Panc1 (cell line): ENCODE measurements at regions not wholly inside any gene's neighbourhood (a gene's known extent, or its start where the extent isn't known, plus 50 kb on each side); places are given as distances from the start of the nearest gene placed in this dataset.

Experiments used
- ATAC-seq: fragments of 200-7000 bp; cut with Tn5 transposase; 2 replicates; pipeline ENCODE4 v1.9.1; 2020; ENCODE audit warnings: mild to moderate bottlenecking, moderate library complexity
- BruUV-seq: library from RNA; stranded (reverse); fragments of 400-500 nt; replicated peaks from 2 replicates; lab custom pipeline; 2021; lab: Mats Ljungman, UMichigan
- CTCF ChIA-PET: fragments of 300-600 bp; sonication (Branson Sonifier 250); formaldehyde crosslinking; loops from one replicate; lab custom pipeline; 2022; ENCODE audit warnings: antibody characterized with exemption; lab: Charles Lee
- POLR2A ChIA-PET: fragments of 300-600 bp; sonication (Branson Sonifier 250); formaldehyde crosslinking; loops from one replicate; lab custom pipeline; 2022; ENCODE audit warnings: antibody characterized with exemption; lab: Charles Lee
- DNase-seq: peaks from one replicate; pipeline ENCODE4 v3.0.0-alpha.2; 2010; ENCODE audit warnings: low read depth, low spot score
- H3K27ac ChIP-seq: 2 replicates; pipeline ENCODE4 v1.5.1; 2011; ENCODE audit warnings: mild to moderate bottlenecking, low read length, inconsistent platforms
- H3K27me3 ChIP-seq: fragments of 200-500 bp; sonication (Bioruptor generic); 2 replicates; pipeline ENCODE4 v1.6.0; 2014; ENCODE audit warnings: low read length, inconsistent platforms; ENCODE audit not compliant: control insufficient read depth, insufficient read depth
- H3K36me3 ChIP-seq: fragments of 200-500 bp; sonication (Bioruptor generic); 2 replicates; pipeline ENCODE4 v1.5.1; 2014; ENCODE audit warnings: inconsistent platforms, mild to moderate bottlenecking, low read length, moderate library complexity; ENCODE audit not compliant: control insufficient read depth, insufficient read depth
- H3K4me1 ChIP-seq: 2 replicates; pipeline ENCODE4 v1.5.1; 2011; ENCODE audit warnings: inconsistent platforms, mild to moderate bottlenecking, low read length, moderate library complexity; ENCODE audit not compliant: control insufficient read depth, insufficient read depth
- H3K4me3 ChIP-seq, 2 experiments: 2 replicates each; pipeline ENCODE4 v1.5.1; 2011 to 2012; ENCODE audit warnings: low read depth in 2 of 2, low read length in 2 of 2, mild to moderate bottlenecking in 2 of 2, inconsistent platforms in 1 of 2, moderate library complexity in 1 of 2
- H3K9me3 ChIP-seq: fragments of 200-500 bp; sonication (Bioruptor generic); 2 replicates; pipeline ENCODE4 v1.5.1; 2014; ENCODE audit warnings: low read depth, mild to moderate bottlenecking, inconsistent platforms, low read length, moderate library complexity; ENCODE audit not compliant: control insufficient read depth, insufficient read depth
- POLR2AphosphoS5 ChIP-seq: IDR thresholded peaks from 2 replicates; pipeline ENCODE4 v1.6.1; 2012; ENCODE audit warnings: mild to moderate bottlenecking, low read depth, low read length, moderate library complexity
- SIN3A ChIP-seq: IDR thresholded peaks from 2 replicates; pipeline ENCODE4 v1.6.1; 2012; ENCODE audit warnings: low read depth, mild to moderate bottlenecking, low read length, moderate library complexity, borderline replicate concordance; ENCODE audit not compliant: insufficient read depth
- TCF7L2 ChIP-seq: IDR thresholded peaks from 2 replicates; pipeline ENCODE4 v1.6.1; 2011; ENCODE audit warnings: mild to moderate bottlenecking, low read depth, low read length, inconsistent platforms
- in situ Hi-C: cut with HindIII; loops from 2 replicates; pipeline ENCODE4 v1.10.0; 2016; ENCODE audit warnings: low sequenced_read_pairs, low pct_unique_long_range_greater_than_20kb
- intact Hi-C: fragments of 100-400 bp; cut with micrococcal nuclease; formaldehyde crosslinking; loops from one replicate; pipeline ENCODE4 v1.10.0; 2022; ENCODE audit not compliant: unreplicated experiment
- TF ChIP-seq, protein P1 (sequence below): fragments of 450-650 bp; IDR thresholded peaks from 2 replicates; pipeline ENCODE4 v1.5.1; 2017; ENCODE audit warnings: mild to moderate bottlenecking
- TF ChIP-seq, protein P2 (sequence below), 2 experiments: IDR thresholded peaks; 2 replicates each; pipeline ENCODE4 v1.6.1; 2011 to 2012; ENCODE audit warnings: low read depth in 2 of 2, control low read depth in 1 of 2, low read length in 1 of 2, mild to moderate bottlenecking in 1 of 2, moderate library complexity in 1 of 2; ENCODE audit not compliant: insufficient read depth in 1 of 2

DNA sequence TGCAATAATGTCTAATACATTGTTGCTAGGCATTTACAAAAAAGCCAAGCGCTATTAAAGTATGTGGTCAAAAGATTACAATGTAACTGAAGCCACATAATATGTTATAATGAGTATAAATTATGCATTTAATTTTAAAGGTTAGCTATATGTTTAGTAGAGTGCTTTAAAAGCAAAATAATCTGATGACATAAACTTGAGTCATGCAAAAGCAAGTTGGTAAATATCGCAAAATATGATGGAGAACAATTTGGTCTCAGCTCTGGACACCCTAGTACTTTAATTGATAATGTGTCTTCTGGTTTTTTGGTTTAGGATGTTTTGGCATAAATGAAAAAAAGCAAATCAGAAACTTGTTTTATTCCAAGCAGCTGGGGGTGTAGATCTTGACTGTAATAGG, 188.6 kb upstream of the RREB1 start:
- ATAC-seq, result no peak
- ChIA-PET CTCF (interaction anchor here (0.6 kb wide), 1 partner anchor 698 kb away, joined by 3 read pairs; no protein-coding TSS in a partner anchor), POLR2A (no interaction called here)
- no TSS peak for BruUV-seq
- in situ Hi-C loops (no loop called here), intact Hi-C loops (no loop called here)
- Histone ChIP-seq H3K27me3 (peaks cover 3% of the 10 kb centered on the region; the same call in 1 of the 2 replicates), H3K36me3 (no peaks in the 10 kb centered on the region), H3K27ac (no peak overlapping the region), H3K4me3 (no peak overlapping the region), H3K9me3 (no peaks in the 10 kb centered on the region), H3K4me1 (no peaks in the 10 kb centered on the region; the same call in 1 of the 2 replicates)
- TF ChIP-seq SIN3A (no peak), POLR2AphosphoS5 (no peak), TCF7L2 (no peak)
- TF ChIP-seq, protein P1, sequence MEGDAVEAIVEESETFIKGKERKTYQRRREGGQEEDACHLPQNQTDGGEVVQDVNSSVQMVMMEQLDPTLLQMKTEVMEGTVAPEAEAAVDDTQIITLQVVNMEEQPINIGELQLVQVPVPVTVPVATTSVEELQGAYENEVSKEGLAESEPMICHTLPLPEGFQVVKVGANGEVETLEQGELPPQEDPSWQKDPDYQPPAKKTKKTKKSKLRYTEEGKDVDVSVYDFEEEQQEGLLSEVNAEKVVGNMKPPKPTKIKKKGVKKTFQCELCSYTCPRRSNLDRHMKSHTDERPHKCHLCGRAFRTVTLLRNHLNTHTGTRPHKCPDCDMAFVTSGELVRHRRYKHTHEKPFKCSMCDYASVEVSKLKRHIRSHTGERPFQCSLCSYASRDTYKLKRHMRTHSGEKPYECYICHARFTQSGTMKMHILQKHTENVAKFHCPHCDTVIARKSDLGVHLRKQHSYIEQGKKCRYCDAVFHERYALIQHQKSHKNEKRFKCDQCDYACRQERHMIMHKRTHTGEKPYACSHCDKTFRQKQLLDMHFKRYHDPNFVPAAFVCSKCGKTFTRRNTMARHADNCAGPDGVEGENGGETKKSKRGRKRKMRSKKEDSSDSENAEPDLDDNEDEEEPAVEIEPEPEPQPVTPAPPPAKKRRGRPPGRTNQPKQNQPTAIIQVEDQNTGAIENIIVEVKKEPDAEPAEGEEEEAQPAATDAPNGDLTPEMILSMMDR, result no peak
- no peak for DNase-seq

DNA sequence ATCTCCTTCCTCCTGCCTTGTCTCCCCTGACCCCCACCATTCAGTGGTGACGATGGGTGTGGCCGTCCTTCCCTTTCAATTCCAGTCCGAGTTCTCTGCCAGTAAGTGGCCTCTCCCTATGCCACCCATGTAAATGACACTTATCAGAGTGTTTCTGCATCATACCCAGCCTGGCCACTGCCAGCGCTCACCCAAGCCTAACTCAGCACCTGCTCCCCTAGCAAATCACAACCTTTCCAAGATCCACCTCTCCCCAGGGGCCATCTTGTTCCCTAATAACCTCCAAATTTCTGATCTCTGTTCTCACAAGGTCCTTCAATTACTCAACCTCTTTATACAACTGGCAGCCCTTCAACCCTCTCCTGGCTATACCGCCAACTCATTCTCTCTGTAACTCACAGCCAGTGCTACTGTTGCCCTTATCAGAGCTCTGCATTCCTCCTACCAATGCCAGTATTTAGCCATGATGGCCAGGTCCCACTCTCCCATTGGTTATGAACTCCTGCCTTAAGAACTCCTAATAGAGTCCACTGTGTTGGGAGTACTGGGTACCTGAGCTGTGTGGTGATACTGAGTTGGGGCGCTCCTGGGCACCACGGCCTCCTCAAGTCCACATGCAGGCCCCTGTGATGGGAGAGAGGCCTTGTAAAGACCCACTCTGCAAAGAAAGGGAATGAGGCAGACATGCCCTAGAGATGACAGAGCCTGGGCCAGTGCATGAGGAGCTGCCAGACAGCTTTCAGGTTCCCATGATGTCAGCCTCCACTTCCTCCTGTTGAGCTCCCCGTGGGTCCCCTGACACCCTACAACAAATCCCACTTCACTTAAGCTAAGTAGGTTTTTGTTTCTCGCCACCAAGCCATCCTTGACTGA, 187.4 kb upstream of the RREB1 start:
- ChIA-PET CTCF (interaction anchor here (0.6 kb wide), 1 partner anchor 697 kb away, joined by 3 read pairs; no protein-coding TSS in a partner anchor), POLR2A (no interaction called here)
- in situ Hi-C loops, result no loop called here

More for the DNA sequence above, 187.4 kb upstream of the RREB1 start:
- no peak for DNase-seq
- no peak for ATAC-seq
- H3K36me3 ChIP-seq, result no peaks in the 10 kb centered on the region
- no peak overlapping the region for H3K4me3 ChIP-seq
- intact Hi-C loops, result no loop called here
- H3K4me1 ChIP-seq, result no peaks in the 10 kb centered on the region; the same call in 1 of the 2 replicates
- no peak overlapping the region for H3K27ac ChIP-seq
- H3K27me3 ChIP-seq, result peaks cover 3% of the 10 kb centered on the region; the same call in 1 of the 2 replicates
- TF ChIP-seq, protein P1, result no peak
- no peak for TF ChIP-seq POLR2AphosphoS5
- TF ChIP-seq, protein P2, sequence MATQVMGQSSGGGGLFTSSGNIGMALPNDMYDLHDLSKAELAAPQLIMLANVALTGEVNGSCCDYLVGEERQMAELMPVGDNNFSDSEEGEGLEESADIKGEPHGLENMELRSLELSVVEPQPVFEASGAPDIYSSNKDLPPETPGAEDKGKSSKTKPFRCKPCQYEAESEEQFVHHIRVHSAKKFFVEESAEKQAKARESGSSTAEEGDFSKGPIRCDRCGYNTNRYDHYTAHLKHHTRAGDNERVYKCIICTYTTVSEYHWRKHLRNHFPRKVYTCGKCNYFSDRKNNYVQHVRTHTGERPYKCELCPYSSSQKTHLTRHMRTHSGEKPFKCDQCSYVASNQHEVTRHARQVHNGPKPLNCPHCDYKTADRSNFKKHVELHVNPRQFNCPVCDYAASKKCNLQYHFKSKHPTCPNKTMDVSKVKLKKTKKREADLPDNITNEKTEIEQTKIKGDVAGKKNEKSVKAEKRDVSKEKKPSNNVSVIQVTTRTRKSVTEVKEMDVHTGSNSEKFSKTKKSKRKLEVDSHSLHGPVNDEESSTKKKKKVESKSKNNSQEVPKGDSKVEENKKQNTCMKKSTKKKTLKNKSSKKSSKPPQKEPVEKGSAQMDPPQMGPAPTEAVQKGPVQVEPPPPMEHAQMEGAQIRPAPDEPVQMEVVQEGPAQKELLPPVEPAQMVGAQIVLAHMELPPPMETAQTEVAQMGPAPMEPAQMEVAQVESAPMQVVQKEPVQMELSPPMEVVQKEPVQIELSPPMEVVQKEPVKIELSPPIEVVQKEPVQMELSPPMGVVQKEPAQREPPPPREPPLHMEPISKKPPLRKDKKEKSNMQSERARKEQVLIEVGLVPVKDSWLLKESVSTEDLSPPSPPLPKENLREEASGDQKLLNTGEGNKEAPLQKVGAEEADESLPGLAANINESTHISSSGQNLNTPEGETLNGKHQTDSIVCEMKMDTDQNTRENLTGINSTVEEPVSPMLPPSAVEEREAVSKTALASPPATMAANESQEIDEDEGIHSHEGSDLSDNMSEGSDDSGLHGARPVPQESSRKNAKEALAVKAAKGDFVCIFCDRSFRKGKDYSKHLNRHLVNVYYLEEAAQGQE (IDR thresholded peaks at IDR 0.05; ENCODE audit: insufficient read depth in 1 of 2, low read depth in 2 of 2, low read length in 1 of 2), result no peak
- no peak for TF ChIP-seq TCF7L2
- no peak for TF ChIP-seq SIN3A
- H3K9me3 ChIP-seq, result no peaks in the 10 kb centered on the region
- no TSS peak for BruUV-seq
